Activated T-helper 1 cell treated with Interleukin-2 at 50 U/mL for 16 hours (primary cell): ENCODE measurements at regions not wholly inside any gene's neighbourhood (a gene's known extent, or its start where the extent isn't known, plus 50 kb on each side); places are given as distances from the start of the nearest gene placed in this dataset.
"Not testable (repeated sequence)": the region's sequence is repeated elsewhere in the genome, so short reads cannot be mapped to it uniquely, and the experiment has no call there.

Experiments used
- DNase-seq: peaks from one replicate; pipeline ENCODE4 v3.0.0-alpha.2; 2020; ENCODE audit warnings: low read depth

DNA sequence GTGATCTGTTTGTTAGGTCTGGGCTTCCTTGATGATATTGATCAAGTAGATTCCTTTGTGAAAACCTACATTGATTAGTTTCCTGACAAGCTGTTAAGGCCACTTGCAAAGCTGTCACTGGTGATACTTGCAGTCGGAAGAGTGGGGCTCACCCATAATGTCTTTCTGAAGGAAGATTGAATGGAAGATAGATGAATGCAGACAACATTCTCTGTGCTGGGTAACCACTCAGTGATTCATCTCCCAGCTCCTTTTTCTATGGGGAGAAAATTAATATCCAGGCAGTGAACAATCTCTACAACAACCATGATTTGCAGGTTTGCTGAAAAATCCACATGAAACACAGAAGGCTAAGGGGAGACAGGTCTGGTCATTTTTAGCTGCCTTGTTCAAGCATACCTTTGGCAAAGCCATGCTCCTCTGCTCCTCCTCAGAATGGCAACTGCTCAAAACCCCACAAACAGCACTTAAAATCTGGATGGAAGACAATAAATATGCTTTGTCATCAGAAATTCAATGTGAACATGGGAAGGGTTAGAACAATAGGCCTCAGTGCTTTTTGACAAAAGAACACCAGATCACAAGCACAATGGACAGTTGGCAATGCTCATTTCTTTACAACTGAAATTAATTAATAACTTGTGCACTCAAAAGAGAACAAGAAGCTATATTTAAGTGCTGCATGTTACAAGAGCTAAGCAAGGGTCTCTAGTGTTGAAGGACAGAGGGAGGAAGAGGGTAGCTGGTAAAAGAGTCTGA lies 495.4 kb downstream of the TOX3 start:
- DNase-seq: no peak

DNA sequence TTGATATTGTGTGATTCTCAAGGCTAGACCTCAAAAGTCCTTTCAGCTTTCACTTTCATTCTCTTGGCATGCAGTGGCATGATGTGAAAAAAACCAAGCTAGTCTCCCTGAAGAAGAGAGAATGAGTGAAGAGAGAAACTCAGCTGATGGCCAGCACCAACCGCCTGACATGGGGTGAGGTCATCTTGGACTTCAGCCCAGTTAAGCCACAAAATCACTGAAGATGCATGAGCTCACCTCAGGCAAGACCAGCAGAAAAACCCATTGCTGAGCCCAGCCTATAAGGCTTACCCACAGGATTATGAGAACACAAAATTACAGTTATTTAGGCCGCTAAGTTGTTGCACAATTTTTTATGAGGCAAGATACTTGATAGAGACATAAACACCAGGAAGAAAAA lies 496.5 kb downstream of the TOX3 start:
- DNase-seq: no peak

DNA sequence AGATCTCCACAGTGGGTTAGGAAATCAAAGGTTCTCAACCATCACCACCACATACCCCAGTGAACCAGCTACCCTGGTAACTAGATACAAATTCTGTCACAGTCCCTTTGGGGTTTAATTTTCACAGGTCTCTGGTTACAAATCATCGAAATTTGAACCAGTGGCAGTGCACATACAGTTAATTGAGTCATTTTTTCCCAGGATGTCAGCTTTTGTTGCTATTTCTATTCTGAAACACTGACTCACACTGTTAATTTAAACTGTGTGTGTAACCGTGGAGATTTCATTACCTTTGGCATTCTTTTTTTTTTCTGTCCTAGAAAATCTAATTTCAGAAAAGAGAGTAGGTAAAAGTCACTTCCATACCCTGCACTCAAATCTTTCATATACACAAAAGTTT lies 511.5 kb downstream of the TOX3 start:
- no peak for DNase-seq

DNA sequence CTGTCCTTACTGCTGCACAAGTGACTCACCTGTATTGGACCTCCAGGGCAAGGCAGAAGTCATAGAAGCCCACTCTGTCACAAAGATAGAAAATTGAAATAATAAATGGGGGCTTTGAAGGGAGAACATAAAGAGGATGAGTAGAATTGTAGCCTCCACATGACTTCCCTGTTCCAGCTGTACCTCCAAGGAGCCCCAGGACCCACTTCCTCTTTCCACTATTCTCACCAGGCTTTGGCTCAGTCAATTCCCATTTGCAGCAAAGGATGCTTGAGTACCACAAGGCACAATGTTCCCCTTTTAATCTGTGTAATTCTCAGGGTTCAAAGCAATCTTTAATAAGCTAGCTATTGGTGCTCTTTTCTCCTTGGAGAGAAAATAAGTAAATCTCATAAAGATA lies 512.1 kb downstream of the TOX3 start:
- no peak for DNase-seq

DNA sequence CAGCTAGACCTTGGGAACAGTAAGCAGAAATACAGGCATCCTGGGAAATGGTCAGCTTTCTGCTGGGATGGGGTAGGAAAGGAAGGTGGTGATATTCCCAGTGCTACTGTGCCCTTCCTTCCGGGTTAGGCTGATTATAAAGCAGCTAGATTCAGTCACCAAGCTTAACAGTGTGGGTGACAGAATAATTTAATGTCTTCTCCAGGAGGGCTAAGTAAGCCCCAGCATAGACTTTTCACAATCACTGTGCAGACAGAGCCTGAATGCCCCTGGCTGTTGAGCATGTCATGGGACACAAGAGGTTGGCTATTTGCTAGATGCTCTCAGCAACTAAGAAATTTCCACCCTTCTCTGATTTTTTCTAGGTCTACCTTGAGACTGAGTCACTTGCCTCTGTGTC lies 513.0 kb downstream of the TOX3 start:
- no peak for DNase-seq

DNA sequence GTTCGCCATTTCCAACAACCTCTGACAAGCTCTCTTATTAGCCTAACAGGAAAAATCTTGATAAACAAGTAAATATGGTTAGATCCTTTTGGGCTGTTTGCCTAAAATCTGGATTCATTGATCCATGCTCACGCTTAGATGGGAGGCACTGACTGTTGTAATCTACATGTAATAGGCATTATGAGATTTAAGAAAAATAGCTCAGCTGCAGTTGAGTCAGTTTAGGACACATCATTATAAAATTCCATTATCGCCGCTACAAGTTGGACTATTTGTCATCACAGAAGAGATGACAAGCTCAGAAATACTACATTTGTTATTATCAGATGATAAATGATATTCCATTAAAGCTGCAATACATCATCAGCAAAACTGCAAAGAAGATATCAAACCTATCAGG lies 524.0 kb downstream of the TOX3 start:
- no peak for DNase-seq

DNA sequence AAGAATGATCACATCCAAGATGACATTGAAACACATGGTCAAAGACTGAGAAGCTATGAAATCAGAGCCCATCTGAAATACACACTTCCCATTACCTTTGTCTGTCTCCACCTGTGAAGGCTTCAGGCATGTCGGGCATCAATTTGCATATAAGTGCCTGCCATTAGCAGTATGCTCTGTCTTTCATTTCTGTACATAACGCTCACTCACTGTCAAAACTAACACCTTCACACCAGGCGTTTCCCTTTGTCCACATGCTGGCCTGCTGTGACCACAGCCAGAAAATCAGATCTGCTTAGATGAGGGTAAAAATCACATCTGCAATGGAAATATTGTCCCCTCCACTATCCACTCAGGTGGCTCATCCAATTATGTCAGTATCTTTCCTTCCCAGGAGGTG lies 524.8 kb downstream of the TOX3 start:
- no peak for DNase-seq

DNA sequence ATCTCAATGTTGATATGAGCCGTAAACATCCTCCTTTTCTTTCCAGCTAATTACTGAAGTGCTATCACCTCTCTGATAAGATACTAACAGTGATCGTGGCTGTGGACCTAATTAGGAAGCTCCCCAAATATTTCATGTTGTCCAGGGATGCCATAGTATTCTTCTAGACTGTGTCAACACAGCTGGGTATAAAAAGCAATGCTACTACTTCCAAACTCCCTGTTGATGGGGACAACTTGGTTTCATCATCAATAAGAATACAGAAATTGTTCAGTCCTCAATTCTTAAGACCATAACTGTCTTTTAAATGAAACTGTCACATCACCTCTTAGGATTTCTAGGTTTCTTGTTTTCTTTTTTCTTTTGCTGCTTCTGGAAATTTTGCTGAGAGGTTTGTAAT lies 530.6 kb downstream of the TOX3 start:
- no peak for DNase-seq

DNA sequence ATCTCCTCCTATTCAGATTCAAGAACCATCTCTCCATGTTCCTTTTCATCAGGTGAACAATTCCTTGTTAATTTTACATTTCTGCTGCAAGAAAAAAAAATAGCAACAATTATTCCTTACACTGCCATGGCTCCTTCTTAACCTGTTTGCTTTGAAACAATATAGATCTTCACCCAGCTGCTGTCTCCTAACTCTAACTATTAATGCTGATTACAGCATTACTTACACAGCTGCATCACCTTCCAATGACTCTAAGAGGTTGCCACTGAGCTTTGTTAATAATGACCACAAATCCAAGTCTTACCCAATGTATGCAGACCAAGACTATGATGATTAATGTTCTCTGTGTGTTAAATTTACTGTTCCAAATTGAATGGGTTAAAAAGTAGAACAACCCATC lies 541.4 kb downstream of the TOX3 start:
- no peak for DNase-seq

DNA sequence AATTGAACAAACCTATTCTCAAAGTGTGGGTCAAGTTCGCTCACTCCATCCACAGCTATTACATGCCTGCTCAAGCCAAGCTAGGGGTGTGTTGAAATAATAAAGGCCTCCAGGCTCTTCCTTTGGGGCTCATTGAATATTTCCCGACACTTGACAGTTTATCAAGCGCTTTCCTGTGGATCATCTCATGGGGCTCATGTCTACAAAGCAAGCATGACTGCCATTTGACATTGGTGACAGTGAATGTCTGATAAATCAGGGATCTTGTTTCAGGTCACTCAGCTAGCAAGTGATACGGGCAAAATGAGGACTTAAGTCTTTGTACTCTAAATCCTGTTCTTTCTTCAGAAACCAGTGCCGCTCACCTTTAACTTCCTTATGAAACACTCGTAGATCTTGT lies 542.6 kb downstream of the TOX3 start:
- DNase-seq: no peak

DNA sequence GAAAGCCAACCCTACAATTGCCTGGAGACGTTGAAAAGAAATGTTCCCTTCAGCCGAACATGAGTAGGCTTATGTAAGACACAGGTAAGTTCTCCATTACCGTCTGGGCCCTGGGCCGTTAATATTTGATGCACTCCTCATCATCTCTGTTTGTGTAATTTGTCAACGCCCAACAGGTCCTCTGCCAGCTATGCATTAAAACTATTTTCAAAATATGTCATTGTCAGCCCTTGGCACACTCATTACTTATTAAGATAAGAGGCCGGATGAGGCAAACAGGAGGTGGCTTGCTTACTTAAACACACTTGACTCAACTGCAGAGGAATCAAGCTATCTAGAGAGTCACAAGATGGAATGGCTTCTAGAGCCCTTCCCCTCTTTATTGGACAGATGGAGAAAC lies 544.9 kb downstream of the TOX3 start:
- DNase-seq: no peak

DNA sequence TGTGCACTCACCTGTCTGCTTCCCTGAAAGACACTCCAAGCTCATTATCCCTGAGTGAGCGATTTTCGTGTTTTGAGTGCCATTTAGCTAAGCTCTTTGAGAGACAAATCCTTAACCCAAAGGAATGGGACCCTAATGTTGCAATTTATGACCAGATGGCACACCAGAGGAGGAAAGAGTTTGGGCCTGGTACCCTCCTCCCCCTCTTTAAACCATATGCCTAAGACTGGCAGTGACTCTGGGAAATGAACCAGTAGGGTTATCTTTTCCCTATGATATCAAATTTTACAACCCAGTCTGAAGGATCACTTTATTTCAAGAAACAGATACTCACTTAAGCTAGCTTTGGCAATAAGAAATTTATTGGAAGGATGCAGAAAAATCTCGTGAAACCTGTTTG lies 550.4 kb downstream of the TOX3 start:
- DNase-seq: no peak

DNA sequence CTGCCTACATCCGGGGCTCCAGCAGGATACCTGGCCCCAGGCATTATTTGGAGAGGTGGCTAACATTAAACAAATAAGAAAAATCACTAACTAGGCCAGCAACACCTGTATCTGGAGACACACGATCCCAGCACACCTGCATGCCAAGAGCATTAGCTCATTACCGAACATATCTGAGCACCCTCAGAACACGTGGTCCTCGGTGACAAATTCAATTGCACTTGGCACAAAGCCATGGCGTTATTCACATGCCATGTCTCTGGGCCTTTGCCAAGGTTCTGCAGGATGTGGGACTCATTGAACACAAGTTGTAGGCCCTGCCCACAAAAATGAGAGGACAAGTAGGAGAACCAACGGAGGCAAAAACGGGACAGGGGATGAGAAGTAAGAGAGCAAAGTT lies 552.3 kb downstream of the TOX3 start:
- no peak for DNase-seq

DNA sequence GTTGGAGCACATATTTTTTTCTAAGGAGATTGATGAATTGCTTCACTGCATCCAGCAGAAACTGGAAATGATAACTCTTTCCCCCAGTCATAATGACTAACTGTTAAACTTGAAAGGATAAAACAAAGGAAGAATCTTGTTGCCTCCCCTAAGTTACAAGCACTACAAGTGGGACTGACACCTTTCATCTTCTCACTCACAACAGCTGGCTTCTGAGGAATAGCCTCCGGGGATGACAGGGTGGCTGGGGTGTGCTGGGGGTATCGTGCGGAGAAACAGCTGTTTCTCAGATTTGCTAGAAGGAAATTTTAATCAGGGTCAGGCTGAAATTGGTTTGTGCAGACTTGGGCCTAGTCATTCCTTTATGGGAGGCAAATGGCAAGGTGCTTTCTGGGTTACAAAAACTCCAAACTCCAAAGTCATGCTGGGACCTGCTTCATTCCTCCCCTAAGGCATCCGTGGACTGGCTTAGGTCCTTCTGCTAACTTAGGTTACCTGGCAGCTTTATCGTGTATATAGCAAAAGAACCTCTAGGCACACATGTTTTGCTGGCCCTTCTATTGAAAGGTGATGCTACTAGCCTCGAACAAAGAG lies 557.2 kb downstream of the TOX3 start:
- DNase-seq: no peak

DNA sequence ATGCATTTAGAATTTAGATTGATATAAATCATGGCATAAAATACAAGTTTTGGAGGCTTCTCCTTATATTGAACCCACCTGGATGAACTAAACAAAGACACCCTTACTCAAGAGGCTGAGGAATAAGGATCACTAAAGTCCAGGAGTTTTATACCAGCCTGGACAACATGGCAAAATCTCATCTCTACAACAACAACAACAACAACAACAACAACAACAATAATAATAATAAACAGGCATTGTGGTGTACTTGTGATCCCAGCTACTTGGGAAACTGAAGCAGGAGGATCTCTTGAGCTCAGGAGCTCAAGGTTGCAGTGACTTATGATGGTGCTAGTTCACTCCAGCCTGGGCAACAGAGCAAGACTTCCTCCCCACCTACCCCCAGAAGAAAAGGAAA lies 558.0 kb downstream of the TOX3 start:
- DNase-seq: no peak

DNA sequence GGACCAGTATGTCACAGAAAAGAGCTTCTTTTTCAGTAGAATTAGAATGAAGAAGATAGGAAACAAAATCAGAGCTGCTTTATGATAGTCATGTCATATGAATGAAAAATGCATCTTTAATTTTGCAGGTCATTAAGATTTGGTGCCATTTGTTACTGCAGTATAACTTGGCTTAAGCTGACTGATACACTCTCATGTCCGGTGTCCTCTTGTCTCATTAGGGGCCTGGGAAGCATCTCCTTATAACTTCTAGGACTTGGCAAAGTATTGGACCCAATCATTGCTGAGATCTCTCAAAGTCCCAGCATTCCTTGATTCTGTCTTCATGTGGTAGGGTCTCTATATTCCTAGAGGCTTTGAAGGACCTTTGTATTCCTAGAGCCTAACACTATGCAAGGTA lies 559.4 kb downstream of the TOX3 start:
- no peak for DNase-seq

DNA sequence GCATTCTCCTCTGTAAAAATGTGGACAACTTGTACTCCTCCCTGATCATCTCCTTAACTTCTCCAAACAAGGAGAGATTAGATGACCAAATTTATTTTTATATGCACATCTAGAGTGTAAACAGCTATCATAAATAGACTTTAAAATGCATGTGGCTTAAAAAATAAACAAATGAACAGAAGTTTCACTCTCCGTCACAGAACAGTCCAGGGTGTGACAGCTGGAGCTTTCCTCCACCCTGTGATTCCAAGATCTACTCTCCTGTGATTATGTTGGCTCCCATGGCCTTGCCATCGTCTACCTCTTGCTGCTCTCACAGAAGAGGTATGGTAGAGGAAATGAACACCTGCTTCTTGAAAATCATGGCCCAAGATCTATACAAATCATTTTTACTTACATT lies 560.2 kb downstream of the TOX3 start:
- DNase-seq: no peak

DNA sequence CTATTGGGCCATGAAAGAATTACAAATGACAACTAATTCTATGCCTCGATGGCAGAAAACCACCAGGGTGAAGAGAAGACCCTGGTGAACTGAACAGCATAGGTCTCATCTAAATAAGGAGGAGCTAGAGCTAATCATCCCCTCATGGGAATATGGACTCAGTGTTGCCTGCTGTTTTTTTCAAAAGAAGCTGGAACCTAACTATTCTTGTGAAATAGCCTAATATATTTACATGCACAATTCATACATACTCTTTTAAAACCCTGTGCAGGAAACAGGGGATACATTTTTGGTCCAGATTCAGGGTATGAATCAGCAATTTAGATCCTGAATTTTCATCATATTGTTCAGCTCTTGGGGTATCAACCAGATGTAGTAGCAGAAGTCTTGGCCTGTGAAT lies 560.6 kb downstream of the TOX3 start:
- no peak for DNase-seq

DNA sequence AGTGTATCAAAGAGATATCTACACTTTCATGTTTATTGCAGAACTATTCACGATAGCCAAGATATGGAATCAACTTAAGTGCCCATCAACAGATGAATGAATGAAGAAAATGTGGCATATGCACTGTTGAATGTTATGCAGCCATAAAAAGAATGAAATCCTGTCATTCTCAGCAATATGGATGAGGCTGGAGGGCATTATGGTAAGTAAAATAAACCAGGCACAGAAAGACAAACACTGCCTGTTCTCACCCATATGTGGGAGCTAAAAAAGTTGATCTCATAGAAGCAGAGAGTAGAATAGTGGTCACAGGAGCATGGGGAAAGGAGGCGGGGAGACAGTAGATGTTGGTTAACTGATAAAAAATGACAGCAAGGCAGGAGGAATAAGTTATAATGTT lies 561.8 kb downstream of the TOX3 start:
- no peak for DNase-seq

DNA sequence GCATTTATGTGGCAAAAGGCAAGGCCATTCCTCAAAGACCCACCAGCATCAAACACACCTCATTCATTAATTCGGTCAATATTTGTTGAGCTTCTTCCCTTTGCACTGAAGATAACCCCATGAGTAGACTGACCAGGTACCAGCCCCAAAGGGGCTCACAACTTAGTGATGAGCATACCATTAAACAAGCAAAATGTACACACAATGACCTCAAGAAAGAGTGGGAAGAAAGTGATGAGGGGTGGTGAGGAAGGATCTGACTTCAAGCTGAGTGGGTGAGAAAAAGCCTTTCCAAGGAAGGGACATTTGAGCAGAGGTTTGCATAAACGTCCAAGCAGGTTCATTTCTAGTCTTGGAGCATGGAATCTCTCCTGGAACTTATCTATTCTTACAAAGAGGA lies 562.5 kb downstream of the TOX3 start:
- no peak for DNase-seq

DNA sequence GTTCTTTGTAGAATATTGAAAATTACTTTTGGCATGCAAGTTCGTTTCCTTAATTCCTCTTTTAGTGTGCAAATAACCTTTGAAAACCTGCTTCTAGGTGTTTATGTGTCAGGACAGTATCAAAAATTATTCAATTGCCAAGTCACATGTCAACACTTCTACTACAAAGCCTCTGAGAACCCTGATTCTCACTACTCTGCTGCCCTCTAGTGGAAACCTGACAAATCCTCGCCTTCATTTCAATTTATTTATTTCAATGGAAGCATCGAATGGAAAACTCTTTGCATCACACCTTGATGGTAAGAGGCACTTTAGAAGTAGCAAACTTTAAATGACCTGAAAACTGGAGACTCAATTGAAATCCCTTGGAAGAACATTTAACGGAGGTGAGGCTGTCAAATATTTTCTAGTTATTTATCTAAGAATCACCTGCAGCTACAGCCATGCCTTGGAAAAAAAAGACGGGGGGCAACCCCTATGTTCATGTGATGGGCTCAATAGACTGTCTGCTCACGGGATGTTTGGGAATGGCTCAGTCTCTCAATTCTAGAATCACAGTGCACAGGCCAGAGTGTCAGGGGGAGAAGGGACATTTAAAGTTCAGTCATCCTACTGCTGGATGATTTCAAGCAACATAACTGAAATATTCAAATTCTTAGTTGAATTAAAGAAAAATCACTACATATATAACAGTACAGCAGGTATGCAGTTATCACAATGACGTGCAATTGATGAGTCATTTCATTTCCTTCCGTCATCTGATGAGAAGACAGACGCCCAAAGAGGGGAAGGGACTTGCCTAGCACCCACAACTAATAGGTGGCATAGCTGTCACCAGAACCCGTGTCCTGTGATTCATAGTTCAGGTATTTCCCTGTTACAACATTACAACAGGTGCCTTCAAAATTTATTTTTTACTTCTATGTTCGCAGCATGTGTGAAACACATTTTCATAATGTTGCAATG lies 563.9 kb downstream of the TOX3 start:
- DNase-seq: no peak

DNA sequence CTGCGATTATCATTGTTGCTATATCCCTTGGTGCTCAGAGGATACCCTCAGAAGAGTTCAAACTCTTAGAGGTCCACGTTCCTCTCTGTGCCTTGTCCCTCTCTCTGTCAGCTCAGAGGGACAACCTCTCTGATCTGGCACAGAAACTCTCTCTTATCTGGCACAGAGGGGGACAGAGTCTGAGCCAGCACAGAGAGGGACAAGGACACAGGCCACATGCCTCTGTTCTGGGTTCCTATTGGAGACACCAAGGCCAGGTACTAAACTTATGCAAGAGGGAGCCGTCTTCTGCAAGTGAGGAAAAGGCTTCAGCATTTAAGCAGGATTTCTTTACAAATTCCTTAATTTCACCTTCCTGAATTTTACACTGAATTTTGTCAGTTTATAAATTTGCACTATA lies 565.2 kb downstream of the TOX3 start:
- DNase-seq: no peak

DNA sequence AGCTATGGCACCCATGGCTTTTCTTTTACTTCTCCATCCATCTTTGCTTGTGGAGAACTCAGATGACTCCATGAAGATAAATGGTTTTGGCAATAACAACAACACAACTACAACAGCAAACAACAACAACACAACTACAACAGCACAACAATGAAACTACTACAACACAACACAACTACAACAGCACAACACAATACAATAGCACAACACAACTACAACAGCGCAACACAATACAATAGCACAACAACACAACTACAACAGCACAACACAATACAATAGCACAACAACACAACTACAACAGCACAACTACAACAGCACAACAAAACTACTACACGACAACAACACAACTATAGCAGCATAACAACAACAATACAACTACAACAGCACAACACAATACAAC lies 569.4 kb downstream of the TOX3 start:
- DNase-seq: not testable (repeated sequence)
